Ovary (tissue), 3 donors: ENCODE measurements at regions not wholly inside any gene's neighbourhood (a gene's known extent, or its start where the extent isn't known, plus 50 kb on each side); places are given as distances from the start of the nearest gene placed in this dataset.

Source experiments
- CTCF ChIP-seq, 3 donors: fragments of 450-650 bp in 2 of 3; fragments of 200-600 bp in 1 of 3; IDR thresholded peaks; one replicate each; pipeline versions ENCODE4 v1.5.1 to v1.8.0; 2016 to 2022; ENCODE audit warnings: antibody characterized with exemption in 3 of 3, mild to moderate bottlenecking in 1 of 3
- EP300 ChIP-seq: sonication (generic); formaldehyde crosslinking; IDR thresholded peaks from one replicate; pipeline ENCODE4 v1.6.1; 2017; ENCODE audit warnings: antibody characterized with exemption
- donor health status: DM: no; HTN: no; CAD: no.

DNA sequence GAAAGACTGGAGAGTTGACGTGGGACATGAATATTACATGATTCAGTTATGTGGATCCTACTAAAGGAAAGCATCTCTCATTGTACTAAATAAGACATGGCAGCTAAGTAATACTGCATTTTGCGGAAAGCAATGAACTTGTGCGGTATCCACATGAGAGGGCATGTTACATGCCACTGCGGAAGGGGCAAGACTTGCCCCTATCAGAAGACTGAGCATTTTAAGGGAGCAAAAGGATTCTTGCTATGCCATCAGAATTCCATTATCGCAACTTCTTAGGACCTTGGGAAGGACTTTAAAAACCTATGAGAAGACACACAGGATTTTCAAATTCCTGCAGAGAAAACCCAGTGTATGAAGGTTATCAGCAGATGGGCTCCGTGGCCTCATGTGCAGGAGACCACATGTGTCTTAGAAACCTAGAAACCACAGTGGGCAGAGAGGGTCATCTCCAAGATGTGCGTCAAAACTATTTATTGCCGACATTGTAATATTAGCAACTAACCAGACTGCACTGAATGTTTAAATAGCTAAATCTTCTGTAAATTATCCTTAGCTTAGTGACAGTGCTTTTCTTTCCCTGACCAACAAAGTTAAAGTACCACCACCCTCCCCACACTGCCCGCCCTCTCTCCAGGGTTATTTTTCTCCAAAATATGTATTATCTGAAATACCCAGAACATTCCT, 457.7 kb downstream of the ICE1 start:
- TF ChIP-seq EP300 (no peak), CTCF (IDR thresholded peaks at IDR 0.05) (no peak)
